H1 (cell line): ENCODE measurements at regions not wholly inside any gene's neighbourhood (a gene's known extent, or its start where the extent isn't known, plus 50 kb on each side); places are given as distances from the start of the nearest gene placed in this dataset.

Experiments
- CTCF ChIP-seq, 3 experiments: IDR thresholded peaks; 1 replicate in 2 of 3; 2 replicates in 1 of 3; pipeline versions ENCODE4 v1.5.1 to v1.6.1; 2011; ENCODE audit warnings: low read length in 3 of 3, mild to moderate bottlenecking in 3 of 3, inconsistent platforms in 2 of 3, low read depth in 1 of 3, moderate library complexity in 1 of 3; ENCODE audit not compliant: insufficient read depth in 1 of 3; ENCODE audit errors: control extremely low read depth in 1 of 3

- no peak for TF ChIP-seq CTCF (IDR thresholded peaks at IDR 0.05; ENCODE audit: control extremely low read depth in 1 of 3, insufficient read depth in 1 of 3, low read depth in 1 of 3, low read length in 3 of 3)
- TF ChIP-seq, all 59 proteins: peak for 0
These were observed 437.7 kb upstream of the KLF4 start (continued) for GRCh38 chr9:107927276-107927675.
